OCI-LY3 (cell line): ENCODE measurements at regions not wholly inside any gene's neighbourhood (a gene's known extent, or its start where the extent isn't known, plus 50 kb on each side); places are given as distances from the start of the nearest gene placed in this dataset.

ENCODE experiments used
- EZH2phosphoT487 ChIP-seq: fragments of 200-600 bp; shearing (Covaris generic); IDR thresholded peaks from 2 replicates; pipeline ENCODE4 v1.6.1; 2018; ENCODE audit warnings: antibody characterized with exemption, mixed run types, low read depth
- TF ChIP-seq, protein P1 (sequence below): fragments of 200-600, 300-600 bp; sonication (generic); IDR thresholded peaks from 2 replicates; pipeline ENCODE4 v1.5.1; 2014; ENCODE audit warnings: antibody characterized with exemption, low read length, low read depth

- TF ChIP-seq, protein P1, sequence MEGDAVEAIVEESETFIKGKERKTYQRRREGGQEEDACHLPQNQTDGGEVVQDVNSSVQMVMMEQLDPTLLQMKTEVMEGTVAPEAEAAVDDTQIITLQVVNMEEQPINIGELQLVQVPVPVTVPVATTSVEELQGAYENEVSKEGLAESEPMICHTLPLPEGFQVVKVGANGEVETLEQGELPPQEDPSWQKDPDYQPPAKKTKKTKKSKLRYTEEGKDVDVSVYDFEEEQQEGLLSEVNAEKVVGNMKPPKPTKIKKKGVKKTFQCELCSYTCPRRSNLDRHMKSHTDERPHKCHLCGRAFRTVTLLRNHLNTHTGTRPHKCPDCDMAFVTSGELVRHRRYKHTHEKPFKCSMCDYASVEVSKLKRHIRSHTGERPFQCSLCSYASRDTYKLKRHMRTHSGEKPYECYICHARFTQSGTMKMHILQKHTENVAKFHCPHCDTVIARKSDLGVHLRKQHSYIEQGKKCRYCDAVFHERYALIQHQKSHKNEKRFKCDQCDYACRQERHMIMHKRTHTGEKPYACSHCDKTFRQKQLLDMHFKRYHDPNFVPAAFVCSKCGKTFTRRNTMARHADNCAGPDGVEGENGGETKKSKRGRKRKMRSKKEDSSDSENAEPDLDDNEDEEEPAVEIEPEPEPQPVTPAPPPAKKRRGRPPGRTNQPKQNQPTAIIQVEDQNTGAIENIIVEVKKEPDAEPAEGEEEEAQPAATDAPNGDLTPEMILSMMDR: no peak
- no peak for TF ChIP-seq EZH2phosphoT487
Observed at GRCh38 chr13:58495668-58496067, 864.1 kb downstream of the PCDH17 start.
